SK-N-SH (cell line): ENCODE measurements at regions not wholly inside any gene's neighbourhood (a gene's known extent, or its start where the extent isn't known, plus 50 kb on each side); places are given as distances from the start of the nearest gene placed in this dataset.

Experiments
- CTCF ChIP-seq: fragments of 200-600 bp; sonication (generic); IDR thresholded peaks from 2 replicates; pipeline ENCODE4 v1.6.1; 2017; ENCODE audit warnings: antibody characterized with exemption, mild to moderate bottlenecking, moderate library complexity
- FOXM1 ChIP-seq: IDR thresholded peaks from 2 replicates; pipeline ENCODE4 v1.4.0; 2012; ENCODE audit warnings: low read depth, mild to moderate bottlenecking
- JUND ChIP-seq: IDR thresholded peaks from 2 replicates; pipeline ENCODE4 v1.4.0; 2012
- POLR2AphosphoS5 ChIP-seq: IDR thresholded peaks from 2 replicates; pipeline ENCODE4 v1.6.1; 2012; ENCODE audit warnings: low read depth, low read length
- REST ChIP-seq: IDR thresholded peaks from 2 replicates; pipeline ENCODE4 v1.6.1; 2012; ENCODE audit warnings: mild to moderate bottlenecking, low read depth, low read length, moderate library complexity
- TEAD4 ChIP-seq: IDR thresholded peaks from 2 replicates; pipeline ENCODE4 v1.4.0; 2012; ENCODE audit warnings: mild to moderate bottlenecking, borderline replicate concordance; ENCODE audit not compliant: insufficient read depth
- YY1 ChIP-seq: IDR thresholded peaks from 2 replicates; pipeline ENCODE4 v1.4.0; 2012; ENCODE audit warnings: low read depth, mild to moderate bottlenecking

DNA sequence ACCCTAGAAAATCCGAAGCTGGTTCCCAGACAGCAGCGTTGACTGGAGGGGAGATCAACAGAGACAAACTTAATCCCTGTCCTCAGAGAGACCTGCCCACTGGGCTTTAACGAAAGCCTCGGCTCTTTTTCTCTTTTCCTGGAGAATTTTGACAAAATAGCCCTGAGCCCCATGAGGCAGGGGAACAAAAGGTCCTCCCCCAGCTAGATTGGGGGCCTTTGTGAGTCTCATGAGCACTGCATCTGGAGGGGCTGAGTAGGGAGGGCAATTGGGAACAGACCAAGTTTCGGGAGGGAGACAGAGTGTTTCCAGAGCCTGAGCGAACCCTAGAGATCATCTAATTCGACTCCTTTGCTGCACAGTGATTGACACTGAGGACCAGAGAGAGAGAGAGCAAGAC is 123.9 kb upstream of the HAAO start:
- no peak for TF ChIP-seq CTCF
- TF ChIP-seq FOXM1, result no peak
- no peak for TF ChIP-seq TEAD4
- no peak for TF ChIP-seq YY1
- no peak for TF ChIP-seq REST
- no peak for TF ChIP-seq POLR2AphosphoS5
- TF ChIP-seq JUND, result no peak
